HepG2 (cell line): ENCODE measurements at regions not wholly inside any gene's neighbourhood (a gene's known extent, or its start where the extent isn't known, plus 50 kb on each side); places are given as distances from the start of the nearest gene placed in this dataset.

Experiments
- ATAC-seq: fragments of 200-7000 bp; cut with Tn5 transposase; 3 replicates; pipeline ENCODE4 v1.9.1; 2020; ENCODE audit warnings: mild to moderate bottlenecking, moderate library complexity
- BruUV-seq: library from RNA; stranded (reverse); fragments of 400-500 nt; replicated peaks from 2 replicates; lab custom pipeline; 2021; lab: Mats Ljungman, UMichigan
- CTCF ChIA-PET: fragments of 300-600 bp; formaldehyde crosslinking; extraction: SDS; loops from one replicate; lab custom pipeline; 2021; ENCODE audit warnings: low total read pairs, inconsistent platforms, low intra/inter-chr PET ratio; lab: Yijun Ruan, JAX
- POLR2A ChIA-PET: fragments of 350-600 bp; sonication (Branson Sonifier 250); formaldehyde crosslinking; loops from one replicate; lab custom pipeline; 2020; ENCODE audit warnings: antibody characterized with exemption, inconsistent platforms; lab: Yijun Ruan, JAX
- DNase-seq: peaks from one replicate; pipeline ENCODE4 v3.0.0-alpha.2; 2015; ENCODE audit warnings: low spot score
- FAIRE-seq: peaks from 3 replicates; lab custom pipeline; 2011; peaks lifted over from hg19 to GRCh38; lab: Jason Lieb, UNC
- H2AFZ ChIP-seq: one replicate; pipeline ENCODE4 v1.6.1; 2011; ENCODE audit warnings: low read length, inconsistent platforms
- H3K27ac ChIP-seq: fragments of 300-600 bp; 3 replicates; pipeline ENCODE4 v1.8.0; 2011; ENCODE audit warnings: mixed run types, mild to moderate bottlenecking, mixed read lengths, low read length, inconsistent platforms; ENCODE audit not compliant: insufficient read depth; ENCODE audit errors: extremely low read length
- H3K27me3 ChIP-seq, 2 experiments: fragments of 200-600 bp in 1 of 2; 2 replicates in 1 of 2; 3 replicates in 1 of 2; pipeline versions ENCODE4 v1.6.0 to v1.8.0; 2011; ENCODE audit warnings: low read length in 2 of 2, mild to moderate bottlenecking in 2 of 2, moderate library complexity in 2 of 2, inconsistent platforms in 1 of 2; ENCODE audit not compliant: insufficient read depth in 2 of 2, control insufficient read depth in 1 of 2
- H3K36me3 ChIP-seq, 2 experiments: fragments of 200-600 bp in 1 of 2; replicated peaks in 1 of 2; 2 replicates in 1 of 2; 3 replicates in 1 of 2; pipeline versions ENCODE4 v1.5.1 to v1.8.0; 2011; ENCODE audit warnings: low read length in 2 of 2, inconsistent platforms in 1 of 2; ENCODE audit not compliant: insufficient read depth in 2 of 2, control insufficient read depth in 1 of 2
- H3K4me1 ChIP-seq: 2 replicates; pipeline ENCODE4 v1.5.1; 2012; ENCODE audit warnings: low read length, inconsistent platforms; ENCODE audit not compliant: insufficient read depth
- H3K4me2 ChIP-seq: 2 replicates; pipeline ENCODE4 v1.6.0; 2011; ENCODE audit warnings: low read depth, low read length, inconsistent platforms
- H3K4me3 ChIP-seq, 3 experiments: fragments of 200-600 bp in 1 of 3; sonication (generic), shearing (Covaris generic) in 1 of 3; replicated peaks in 1 of 3; 2 replicates each; pipeline ENCODE4 v1.5.1; 2011 to 2016; ENCODE audit warnings: low read length in 3 of 3, inconsistent platforms in 2 of 3, low read depth in 2 of 3, mild to moderate bottlenecking in 2 of 3, control low read depth in 1 of 3, mixed read lengths in 1 of 3; ENCODE audit not compliant: insufficient read depth in 1 of 3
- H3K79me2 ChIP-seq: one replicate; pipeline ENCODE4 v1.6.1; 2011; ENCODE audit warnings: low read length, inconsistent platforms; ENCODE audit not compliant: insufficient read depth
- H3K9ac ChIP-seq: 2 replicates; pipeline ENCODE4 v1.6.0; 2011; ENCODE audit warnings: mild to moderate bottlenecking, low read depth, low read length, inconsistent platforms; ENCODE audit not compliant: insufficient read depth
- H3K9me3 ChIP-seq: 2 replicates; pipeline ENCODE4 v1.5.1; 2012; ENCODE audit warnings: mild to moderate bottlenecking, low read length
- H4K20me1 ChIP-seq: 2 replicates; pipeline ENCODE4 v1.6.0; 2011; ENCODE audit warnings: inconsistent platforms, mild to moderate bottlenecking, low read length, moderate library complexity; ENCODE audit not compliant: insufficient read depth
- CBX1 ChIP-seq: IDR thresholded peaks from one replicate; pipeline ENCODE4 v1.6.1; 2016; ENCODE audit warnings: antibody characterized with exemption, low read depth
- ELF1 ChIP-seq: sonication (generic); formaldehyde crosslinking; IDR thresholded peaks from 2 replicates; pipeline ENCODE4 v1.4.0; 2020; ENCODE audit warnings: missing genetic modification reagents
- FOSL2 ChIP-seq: sonication (generic); formaldehyde crosslinking; IDR thresholded peaks from 2 replicates; pipeline ENCODE4 v1.4.0; 2020; ENCODE audit warnings: missing genetic modification reagents
- RFXANK ChIP-seq: IDR thresholded peaks from 2 replicates; pipeline ENCODE4 v1.6.1; 2016
- TBL1XR1 ChIP-seq: fragments of 150-350 bp; IDR thresholded peaks from 2 replicates; pipeline ENCODE4 v1.6.1; 2014; ENCODE audit warnings: borderline replicate concordance, low read length; ENCODE audit not compliant: partially characterized antibody
- ZNF142 ChIP-seq: sonication (generic); formaldehyde crosslinking; IDR thresholded peaks from 2 replicates; pipeline ENCODE4 v1.4.0; 2020; ENCODE audit warnings: missing genetic modification reagents
- ZNF296 ChIP-seq: sonication (generic); formaldehyde crosslinking; conservative IDR thresholded peaks from 2 replicates; pipeline ENCODE4 v1.5.0; 2020; ENCODE audit warnings: mild to moderate bottlenecking, missing genetic modification reagents
- ZNF318 ChIP-seq: sonication (generic); formaldehyde crosslinking; IDR thresholded peaks from 2 replicates; pipeline ENCODE4 v1.4.0; 2020; ENCODE audit warnings: mild to moderate bottlenecking, missing genetic modification reagents
- WGBS: methylation state at CpG from one replicate; pipeline ENCODE4 v1.1.6; 2017; ENCODE audit warnings: low lambda C conversion rate; 5-methylcytosine and 5-hydroxymethylcytosine counted together
- in situ Hi-C: cut with HindIII; loops from 2 replicates; pipeline ENCODE4 v1.10.0; 2017; ENCODE audit warnings: low pct_unique_long_range_greater_than_20kb; ENCODE audit not compliant: extremely low pct_ligation_motif_present
- intact Hi-C: fragments of 100-400 bp; cut with micrococcal nuclease; formaldehyde crosslinking; loops from one replicate; pipeline ENCODE4 v1.10.0; 2022; ENCODE audit not compliant: unreplicated experiment
- TF ChIP-seq, protein P1 (sequence below): sonication (generic); formaldehyde crosslinking; conservative IDR thresholded peaks from 2 replicates; pipeline ENCODE4 v1.8.0; 2022; ENCODE audit warnings: low read depth, missing genetic modification reagents

- Histone ChIP-seq H3K36me3 (no peaks in the 10 kb centered on the region), H3K4me3 (no peak overlapping the region), H3K9me3 (no peaks in the 10 kb centered on the region), H3K4me2 (no peak overlapping the region), H3K79me2 (no peaks in the 10 kb centered on the region), H3K4me1 (no peaks in the 10 kb centered on the region), H2AFZ (peak overlapping the region; percentile 0), H3K27ac (no peak overlapping the region), H3K9ac (no peak overlapping the region), H3K27me3 (no peaks in the 10 kb centered on the region), H4K20me1 (no peaks in the 10 kb centered on the region)
- no peak for FAIRE-seq
- CTCF ChIA-PET = no interaction called here
- intact Hi-C loops = no loop called here
- POLR2A ChIA-PET = no interaction called here
- no peak for DNase-seq
- no peak for ATAC-seq
- WGBS = 2% methylated on average over 5 of the region's 5 CpGs
- BruUV-seq = no TSS peak
- in situ Hi-C loops = no loop called here
- no peak for TF ChIP-seq ZNF142
- no peak for TF ChIP-seq ZNF296 (CRISPR knock-in tag)
- no peak for TF ChIP-seq FOSL2 (CRISPR knock-in tag)
- no peak for TF ChIP-seq ELF1 (CRISPR knock-in tag)
- TF ChIP-seq TBL1XR1 = no peak
- TF ChIP-seq ZNF318 (CRISPR knock-in tag) = no peak
- TF ChIP-seq, protein P1, sequence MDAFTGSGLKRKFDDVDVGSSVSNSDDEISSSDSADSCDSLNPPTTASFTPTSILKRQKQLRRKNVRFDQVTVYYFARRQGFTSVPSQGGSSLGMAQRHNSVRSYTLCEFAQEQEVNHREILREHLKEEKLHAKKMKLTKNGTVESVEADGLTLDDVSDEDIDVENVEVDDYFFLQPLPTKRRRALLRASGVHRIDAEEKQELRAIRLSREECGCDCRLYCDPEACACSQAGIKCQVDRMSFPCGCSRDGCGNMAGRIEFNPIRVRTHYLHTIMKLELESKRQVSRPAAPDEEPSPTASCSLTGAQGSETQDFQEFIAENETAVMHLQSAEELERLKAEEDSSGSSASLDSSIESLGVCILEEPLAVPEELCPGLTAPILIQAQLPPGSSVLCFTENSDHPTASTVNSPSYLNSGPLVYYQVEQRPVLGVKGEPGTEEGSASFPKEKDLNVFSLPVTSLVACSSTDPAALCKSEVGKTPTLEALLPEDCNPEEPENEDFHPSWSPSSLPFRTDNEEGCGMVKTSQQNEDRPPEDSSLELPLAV (CRISPR knock-in tag) = no peak
- no peak for TF ChIP-seq CBX1
- TF ChIP-seq RFXANK = no peak
Measured at GRCh38 chr4:111127841-111128240, 505.0 kb upstream of the PITX2 start.
